ENCODE measurements at regions not wholly inside any gene's neighbourhood (a gene's known extent, or its start where the extent isn't known, plus 50 kb on each side); places are given as distances from the start of the nearest gene placed in this dataset.

DNA sequence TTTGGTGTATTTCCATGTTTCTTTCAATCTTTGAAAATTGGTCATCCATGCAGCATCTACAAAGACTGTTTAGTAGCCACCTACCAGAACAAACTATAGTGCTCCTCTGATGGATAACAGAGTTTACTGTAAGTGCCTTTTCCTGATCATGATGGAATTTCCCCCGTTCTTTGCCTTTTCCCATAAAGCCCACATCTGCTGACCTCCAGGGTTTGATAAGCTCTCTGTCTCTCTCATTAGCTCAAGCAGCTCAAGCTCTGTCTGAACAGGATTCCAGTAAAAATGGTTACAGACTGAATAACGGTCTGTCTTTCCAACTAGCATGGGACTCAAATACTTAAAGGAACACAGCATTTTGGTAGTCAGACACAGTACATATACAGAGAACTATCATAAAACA is 308.4 kb upstream of the SORL1-AS1 start:
- TF ChIP-seq GATA2 (CRISPR knock-in tag; IDR thresholded peaks at IDR 0.05) = no peak
- TF ChIP-seq, protein P1, sequence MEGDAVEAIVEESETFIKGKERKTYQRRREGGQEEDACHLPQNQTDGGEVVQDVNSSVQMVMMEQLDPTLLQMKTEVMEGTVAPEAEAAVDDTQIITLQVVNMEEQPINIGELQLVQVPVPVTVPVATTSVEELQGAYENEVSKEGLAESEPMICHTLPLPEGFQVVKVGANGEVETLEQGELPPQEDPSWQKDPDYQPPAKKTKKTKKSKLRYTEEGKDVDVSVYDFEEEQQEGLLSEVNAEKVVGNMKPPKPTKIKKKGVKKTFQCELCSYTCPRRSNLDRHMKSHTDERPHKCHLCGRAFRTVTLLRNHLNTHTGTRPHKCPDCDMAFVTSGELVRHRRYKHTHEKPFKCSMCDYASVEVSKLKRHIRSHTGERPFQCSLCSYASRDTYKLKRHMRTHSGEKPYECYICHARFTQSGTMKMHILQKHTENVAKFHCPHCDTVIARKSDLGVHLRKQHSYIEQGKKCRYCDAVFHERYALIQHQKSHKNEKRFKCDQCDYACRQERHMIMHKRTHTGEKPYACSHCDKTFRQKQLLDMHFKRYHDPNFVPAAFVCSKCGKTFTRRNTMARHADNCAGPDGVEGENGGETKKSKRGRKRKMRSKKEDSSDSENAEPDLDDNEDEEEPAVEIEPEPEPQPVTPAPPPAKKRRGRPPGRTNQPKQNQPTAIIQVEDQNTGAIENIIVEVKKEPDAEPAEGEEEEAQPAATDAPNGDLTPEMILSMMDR (IDR thresholded peaks at IDR 0.05) = no peak
